ENCODE measurements at regions not wholly inside any gene's neighbourhood (a gene's known extent, or its start where the extent isn't known, plus 50 kb on each side); places are given as distances from the start of the nearest gene placed in this dataset.

DNA sequence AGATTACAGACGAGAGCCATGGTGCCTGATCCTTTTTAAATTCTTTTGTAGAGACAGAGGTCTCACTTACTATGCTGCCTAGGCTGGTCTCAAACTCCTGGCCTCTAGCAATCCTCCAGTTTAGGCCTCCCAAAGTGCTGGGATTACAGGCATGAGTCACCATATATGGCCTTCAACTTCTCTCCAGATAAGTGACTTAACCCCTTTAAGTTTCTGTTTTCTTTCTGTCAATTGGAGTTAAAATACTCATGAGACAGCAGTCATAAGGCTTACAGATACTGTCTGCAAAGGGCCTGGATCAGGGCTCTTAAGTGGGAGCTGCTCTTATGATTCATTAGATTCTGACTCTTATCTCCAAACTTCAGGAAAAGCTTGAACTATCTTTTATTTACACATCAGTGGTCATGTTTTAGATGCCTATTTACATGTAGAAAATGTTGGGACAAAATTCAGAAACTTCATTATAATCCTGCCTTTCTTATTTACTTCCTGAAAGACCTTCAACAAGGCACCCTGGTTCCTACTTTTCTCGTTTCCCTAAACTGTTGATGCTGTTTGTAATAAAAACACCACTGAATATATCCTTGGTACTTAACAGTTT is 271.5 kb upstream of the TBX3 start:
- TF ChIP-seq, protein P1, sequence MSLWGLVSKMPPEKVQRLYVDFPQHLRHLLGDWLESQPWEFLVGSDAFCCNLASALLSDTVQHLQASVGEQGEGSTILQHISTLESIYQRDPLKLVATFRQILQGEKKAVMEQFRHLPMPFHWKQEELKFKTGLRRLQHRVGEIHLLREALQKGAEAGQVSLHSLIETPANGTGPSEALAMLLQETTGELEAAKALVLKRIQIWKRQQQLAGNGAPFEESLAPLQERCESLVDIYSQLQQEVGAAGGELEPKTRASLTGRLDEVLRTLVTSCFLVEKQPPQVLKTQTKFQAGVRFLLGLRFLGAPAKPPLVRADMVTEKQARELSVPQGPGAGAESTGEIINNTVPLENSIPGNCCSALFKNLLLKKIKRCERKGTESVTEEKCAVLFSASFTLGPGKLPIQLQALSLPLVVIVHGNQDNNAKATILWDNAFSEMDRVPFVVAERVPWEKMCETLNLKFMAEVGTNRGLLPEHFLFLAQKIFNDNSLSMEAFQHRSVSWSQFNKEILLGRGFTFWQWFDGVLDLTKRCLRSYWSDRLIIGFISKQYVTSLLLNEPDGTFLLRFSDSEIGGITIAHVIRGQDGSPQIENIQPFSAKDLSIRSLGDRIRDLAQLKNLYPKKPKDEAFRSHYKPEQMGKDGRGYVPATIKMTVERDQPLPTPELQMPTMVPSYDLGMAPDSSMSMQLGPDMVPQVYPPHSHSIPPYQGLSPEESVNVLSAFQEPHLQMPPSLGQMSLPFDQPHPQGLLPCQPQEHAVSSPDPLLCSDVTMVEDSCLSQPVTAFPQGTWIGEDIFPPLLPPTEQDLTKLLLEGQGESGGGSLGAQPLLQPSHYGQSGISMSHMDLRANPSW (CRISPR knock-in tag; IDR thresholded peaks at IDR 0.05): no peak
- TF ChIP-seq JUND (IDR thresholded peaks at IDR 0.05; ENCODE audit: borderline replicate concordance, low read depth, low read length) (peak; percentile 54; the same call in 1 of the 2 replicates), JUND (tag; IDR thresholded peaks at IDR 0.05; ENCODE audit: borderline replicate concordance, low read depth, low read length) (peak; percentile 86; the same call in 2 of the 3 replicates), TCF7L2 (IDR thresholded peaks at IDR 0.05; ENCODE audit: low read depth, low read length) (no peak), SOX6 (IDR thresholded peaks at IDR 0.05) (no peak), CHD2 (IDR thresholded peaks at IDR 0.05; ENCODE audit: low read depth, low read length) (no peak), ZNF561 (CRISPR knock-in tag; conservative IDR thresholded peaks at IDR 0.05) (no peak)
- TF ChIP-seq, protein P2, sequence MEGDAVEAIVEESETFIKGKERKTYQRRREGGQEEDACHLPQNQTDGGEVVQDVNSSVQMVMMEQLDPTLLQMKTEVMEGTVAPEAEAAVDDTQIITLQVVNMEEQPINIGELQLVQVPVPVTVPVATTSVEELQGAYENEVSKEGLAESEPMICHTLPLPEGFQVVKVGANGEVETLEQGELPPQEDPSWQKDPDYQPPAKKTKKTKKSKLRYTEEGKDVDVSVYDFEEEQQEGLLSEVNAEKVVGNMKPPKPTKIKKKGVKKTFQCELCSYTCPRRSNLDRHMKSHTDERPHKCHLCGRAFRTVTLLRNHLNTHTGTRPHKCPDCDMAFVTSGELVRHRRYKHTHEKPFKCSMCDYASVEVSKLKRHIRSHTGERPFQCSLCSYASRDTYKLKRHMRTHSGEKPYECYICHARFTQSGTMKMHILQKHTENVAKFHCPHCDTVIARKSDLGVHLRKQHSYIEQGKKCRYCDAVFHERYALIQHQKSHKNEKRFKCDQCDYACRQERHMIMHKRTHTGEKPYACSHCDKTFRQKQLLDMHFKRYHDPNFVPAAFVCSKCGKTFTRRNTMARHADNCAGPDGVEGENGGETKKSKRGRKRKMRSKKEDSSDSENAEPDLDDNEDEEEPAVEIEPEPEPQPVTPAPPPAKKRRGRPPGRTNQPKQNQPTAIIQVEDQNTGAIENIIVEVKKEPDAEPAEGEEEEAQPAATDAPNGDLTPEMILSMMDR (IDR thresholded peaks at IDR 0.05 in 2 of 3, conservative IDR thresholded peaks at IDR 0.05 in 1 of 3; ENCODE audit: insufficient read depth in 2 of 3, low read depth in 1 of 3, low read length in 3 of 3): no peak
- TF ChIP-seq, protein P3, sequence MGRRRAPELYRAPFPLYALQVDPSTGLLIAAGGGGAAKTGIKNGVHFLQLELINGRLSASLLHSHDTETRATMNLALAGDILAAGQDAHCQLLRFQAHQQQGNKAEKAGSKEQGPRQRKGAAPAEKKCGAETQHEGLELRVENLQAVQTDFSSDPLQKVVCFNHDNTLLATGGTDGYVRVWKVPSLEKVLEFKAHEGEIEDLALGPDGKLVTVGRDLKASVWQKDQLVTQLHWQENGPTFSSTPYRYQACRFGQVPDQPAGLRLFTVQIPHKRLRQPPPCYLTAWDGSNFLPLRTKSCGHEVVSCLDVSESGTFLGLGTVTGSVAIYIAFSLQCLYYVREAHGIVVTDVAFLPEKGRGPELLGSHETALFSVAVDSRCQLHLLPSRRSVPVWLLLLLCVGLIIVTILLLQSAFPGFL (CRISPR knock-in tag; IDR thresholded peaks at IDR 0.05): no peak

Data from K562 (cell line).